ENCODE measurements at regions not wholly inside any gene's neighbourhood (a gene's known extent, or its start where the extent isn't known, plus 50 kb on each side); places are given as distances from the start of the nearest gene placed in this dataset.
A peak's percentile ranks its signal among the peaks of the same experiment; 100 is the strongest.

DNA sequence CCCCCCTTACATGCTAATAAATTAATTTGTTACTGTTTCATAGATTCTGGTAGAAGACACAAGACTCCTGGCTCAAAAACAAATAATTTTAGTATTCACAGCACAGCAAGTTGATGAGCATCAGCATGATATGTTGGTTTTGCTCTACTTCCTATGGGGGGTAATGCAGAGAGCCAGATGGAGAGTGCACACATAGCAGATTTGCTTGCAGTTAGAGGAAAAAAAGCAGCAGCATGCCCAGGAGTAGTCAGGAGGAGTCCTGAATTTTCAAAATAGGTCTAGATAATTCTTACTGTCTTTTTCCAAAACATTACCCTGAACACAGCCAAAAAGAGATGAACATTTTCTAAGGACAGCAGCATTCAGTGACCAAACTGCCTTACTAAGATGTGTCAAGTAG lies 261.3 kb downstream of the COX7C start:
- no peak for DNase-seq

DNA sequence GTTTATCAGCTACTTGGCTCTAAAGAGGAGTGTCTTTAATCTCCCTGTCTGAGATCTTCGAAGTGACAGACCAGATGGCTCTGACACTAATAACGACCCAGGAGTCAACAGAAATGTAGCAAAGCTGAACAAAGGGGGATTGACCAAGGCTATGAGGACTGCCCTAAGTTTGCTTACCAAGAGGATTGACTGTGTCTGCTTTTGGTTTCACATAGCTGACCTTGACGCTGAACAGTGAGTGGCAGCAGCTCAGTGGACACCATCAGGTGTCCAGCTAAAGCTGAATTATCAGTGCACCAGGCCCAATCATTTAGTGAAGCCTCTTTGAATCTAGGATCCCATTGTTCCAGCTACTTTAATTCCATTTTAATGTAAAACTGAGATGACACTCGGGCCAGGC lies 262.6 kb downstream of the COX7C start:
- no peak for DNase-seq

DNA sequence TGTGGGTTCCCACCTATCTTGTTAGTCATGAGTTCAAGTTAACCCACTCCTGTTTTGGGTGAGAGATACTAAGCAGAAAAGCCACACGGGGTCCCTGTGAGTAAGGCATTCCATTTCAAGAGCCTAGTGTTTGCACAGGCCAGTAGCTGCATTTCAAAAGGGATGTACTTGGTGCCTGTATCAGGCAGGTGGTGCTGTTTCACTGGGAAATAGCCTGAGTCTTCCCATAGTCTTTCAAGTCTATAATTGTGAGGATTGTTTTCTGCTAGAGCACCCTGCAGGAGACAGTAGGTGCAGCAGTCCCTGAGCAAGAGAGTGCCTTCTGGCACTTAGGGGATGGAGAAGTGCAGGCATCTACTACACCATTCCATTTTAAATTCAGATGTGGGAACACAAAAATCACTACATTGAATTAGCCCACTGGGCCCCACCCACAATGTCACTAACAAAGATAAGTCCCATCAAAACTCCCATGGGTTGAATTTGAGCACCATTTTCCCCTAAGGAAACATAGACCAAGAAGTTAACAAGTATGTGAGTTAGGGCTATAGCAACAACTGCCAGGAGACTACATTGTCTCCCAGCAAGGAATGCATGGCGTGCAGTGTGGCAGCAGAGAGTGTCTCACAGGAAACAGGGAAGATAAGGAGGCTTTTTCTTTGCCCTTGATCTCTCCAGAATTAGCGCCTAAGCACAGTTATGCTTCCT lies 263.2 kb downstream of the COX7C start:
- peak; percentile 39 for DNase-seq

DNA sequence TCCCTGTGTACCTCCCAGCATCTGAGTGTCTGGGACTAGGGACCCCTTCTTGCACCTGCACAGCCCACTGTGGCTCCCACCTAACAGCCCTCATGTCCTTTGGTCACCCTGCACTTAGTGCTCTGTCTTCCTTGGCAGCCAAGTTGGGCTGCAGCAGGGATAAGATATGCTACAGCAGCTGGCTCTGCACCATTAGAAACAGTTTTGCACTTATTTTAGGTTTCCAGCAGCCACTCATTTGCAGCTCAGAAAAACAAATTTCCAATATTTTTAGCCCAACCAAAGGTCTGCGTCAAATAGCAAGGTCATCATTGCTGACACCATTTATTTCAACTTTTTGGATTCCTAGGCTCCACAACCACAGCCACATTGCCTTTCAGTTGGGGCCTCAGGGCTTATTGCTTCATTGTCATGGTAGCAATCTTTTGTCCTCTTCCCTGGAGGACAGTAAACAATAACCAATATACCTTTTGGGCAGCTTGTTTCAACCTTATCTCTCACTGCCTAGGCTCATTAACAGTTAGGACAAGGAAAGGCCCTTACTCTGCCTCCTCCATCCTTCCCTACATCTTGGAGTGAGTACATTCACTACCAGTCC lies 263.9 kb downstream of the COX7C start:
- no peak for DNase-seq

DNA sequence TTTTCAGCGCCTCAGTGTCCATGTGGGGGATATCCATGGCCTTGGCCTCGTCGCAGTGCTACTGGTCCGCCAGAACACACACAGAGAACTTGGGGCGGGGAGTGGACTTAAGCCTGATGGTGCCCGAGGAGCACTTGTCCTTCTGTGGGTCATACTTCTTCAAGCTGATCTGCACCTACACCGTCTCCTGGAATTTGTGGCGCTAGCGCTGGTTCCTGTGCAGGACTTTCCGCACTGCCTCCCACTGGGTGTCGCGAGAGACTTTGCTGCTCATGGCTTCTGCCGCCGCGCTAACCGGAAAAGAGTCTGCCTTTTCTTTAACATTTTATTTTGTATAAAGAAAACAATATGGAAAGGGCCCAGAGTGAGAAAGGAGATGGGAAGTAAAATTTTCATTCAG lies 266.9 kb downstream of the COX7C start:
- DNase-seq, result no peak

DNA sequence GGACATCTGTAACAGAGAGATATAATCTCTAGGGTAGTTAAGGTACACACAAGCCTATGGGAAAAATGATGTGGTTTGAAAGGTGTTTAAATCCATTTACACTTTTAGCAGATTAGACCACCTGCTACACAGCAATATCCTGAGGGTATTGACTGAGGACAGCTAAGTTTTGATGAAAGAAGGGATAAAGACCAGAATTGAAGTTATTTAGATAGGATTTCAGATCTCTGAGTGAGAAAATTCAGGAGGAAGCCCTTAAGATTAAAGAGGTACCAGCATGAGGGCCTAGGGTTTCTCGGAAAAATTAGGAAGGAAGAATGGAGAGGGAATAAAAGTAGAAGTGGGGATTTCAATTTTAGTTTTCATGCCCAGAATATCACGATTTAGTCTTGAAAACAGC lies 267.3 kb downstream of the COX7C start:
- no peak for DNase-seq

DNA sequence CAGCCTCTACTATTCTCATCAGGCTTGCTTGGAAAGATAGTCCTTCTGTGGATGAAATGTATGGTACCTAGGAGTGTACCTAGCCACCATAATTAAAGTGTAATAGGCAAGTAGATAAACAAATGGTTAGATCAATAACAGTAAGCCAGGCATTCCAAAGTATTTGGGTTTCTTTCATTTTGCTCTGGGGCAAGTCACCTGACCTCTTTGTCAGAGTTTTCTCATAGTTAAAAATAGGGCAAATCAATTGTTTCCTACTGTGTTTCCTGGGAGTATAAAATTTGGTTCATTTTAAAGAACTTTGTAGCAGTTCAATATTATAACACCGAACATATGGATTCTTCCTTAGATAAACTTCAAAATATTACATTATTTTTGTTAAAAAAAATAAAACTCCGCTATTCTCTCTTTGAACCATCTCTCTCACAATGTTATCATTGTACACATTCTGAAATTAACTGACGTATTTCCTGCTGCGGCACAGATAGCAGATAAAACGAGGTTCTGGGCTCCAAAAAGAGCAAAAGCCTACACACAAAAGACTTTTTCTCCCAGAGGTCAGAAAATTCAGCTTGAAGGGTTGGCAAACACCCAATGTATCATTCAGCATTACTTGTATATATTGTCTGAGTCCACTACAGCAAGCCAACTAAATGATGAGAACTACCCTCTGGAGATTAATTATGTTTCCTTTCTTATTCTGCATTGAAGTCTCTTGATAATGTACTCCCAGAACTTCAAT lies 267.9 kb downstream of the COX7C start:
- no peak for DNase-seq

DNA sequence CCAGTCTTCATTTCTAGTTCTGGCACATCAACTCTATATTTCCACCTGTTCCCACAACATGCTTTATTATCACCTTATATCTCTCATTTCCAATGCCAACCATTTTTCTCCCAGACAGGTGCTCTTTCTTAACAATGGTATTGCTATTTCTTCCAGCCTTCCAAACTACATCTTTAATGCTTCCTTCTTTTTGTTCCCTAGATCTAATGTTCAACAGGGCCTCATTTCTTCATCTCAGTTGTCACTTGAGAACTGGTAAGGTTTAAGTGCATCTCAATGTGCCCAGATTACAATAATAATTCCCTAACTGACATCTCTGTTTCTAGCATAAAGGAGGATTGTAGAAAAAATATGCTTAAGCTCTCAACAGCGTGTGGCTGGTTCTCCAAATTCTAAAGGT lies 272.6 kb downstream of the COX7C start:
- DNase-seq, result no peak

DNA sequence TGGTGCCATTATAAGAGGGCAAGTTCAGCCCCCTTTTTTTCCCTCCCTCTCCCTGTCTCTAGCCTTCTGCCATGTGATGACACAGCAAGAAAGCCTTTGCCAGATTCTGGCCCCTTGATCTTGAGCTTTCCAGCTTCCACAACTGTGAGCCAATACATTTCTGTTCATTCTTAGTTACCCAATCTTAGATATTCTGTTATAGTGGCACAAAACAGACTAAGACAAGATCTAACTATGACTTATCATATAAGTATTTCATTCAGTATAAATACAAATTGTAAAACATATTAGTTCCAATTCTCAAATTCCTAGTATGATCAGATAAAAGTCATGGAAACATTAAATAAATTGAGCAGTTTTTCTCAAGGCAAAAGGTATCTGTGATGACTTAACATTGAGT lies 276.3 kb downstream of the COX7C start:
- no peak for DNase-seq

DNA sequence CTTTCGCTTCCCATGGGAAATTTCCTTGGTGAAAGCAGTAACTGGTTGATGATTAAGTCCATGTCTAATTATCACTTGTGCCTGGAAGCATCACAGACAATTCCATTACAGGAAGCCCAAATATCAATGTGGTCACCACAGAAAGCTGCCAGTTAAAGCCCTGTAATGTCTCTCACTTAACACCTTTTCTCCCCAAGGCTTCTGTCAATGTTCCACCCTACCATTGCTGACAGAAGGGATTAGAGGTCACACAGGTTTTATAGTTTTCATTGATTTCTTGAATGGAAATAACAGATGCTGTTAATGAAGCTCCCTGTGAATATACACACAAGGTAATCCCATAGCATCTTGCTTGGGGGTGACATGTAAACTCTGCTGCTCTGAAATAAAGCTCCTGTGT lies 279.2 kb downstream of the COX7C start:
- no peak for DNase-seq

DNA sequence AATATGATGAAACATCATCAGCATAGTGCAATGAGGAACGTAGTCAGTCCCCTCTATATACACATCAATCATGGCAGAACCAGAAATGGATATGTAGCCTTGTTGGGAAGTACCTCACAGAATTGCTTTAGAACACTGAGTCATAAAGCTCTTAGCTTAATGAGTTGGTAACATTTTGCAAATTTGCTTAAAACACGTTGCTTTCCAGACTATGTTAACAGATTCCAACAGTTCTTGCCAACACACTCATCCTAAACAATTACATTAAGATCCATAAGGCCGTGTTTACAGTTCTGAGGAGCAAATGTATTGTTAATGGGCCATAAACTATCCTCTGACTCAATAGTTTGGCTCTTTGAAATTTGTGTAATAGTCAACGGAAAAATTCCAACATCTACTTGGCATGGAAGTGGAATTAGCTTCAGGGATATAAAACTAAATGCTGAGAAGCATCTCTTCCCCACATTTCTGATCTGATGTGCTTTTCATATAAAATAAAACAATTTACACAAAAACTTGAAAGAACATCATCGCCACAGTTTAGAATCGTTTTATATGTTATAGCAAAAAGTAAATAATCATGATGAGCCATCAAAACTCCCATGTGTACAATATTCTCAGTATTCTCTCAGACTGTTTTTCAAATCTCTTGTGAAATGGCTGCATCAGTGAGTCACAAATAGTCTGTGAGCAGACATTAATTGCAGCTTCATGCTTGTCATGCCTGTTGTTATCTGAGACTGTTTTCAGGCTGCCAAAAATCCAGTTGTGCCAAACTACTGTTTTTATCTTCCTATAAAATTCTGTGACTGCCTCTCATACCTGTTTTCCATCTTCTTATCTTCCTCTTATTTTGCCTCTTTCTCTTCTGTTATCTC lies 291.9 kb downstream of the COX7C start:
- DNase-seq, result peak; percentile 3

DNA sequence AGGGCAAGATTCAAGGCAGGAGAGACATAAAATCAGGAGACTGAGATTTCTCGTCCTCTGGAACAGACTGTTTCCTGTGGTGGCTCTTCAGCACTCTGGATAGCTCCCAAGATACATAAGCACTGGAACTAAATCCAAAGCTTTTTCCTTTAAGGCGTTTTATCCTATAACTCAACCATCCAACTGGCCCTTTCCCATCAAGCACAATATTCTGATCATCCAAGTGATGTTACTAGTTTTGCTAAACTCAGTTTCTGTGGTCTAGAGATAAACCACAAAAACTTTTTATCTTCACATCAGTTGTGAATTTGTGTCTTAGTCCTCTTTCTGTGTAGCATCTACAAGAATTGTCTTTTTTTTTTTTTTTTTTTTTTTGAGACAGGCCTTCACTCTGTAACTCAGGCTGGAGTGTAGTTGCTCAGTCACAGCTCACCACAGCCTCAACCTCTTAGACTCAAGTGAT lies 299.4 kb downstream of the COX7C start:
- peak; percentile 46 for DNase-seq

DNA sequence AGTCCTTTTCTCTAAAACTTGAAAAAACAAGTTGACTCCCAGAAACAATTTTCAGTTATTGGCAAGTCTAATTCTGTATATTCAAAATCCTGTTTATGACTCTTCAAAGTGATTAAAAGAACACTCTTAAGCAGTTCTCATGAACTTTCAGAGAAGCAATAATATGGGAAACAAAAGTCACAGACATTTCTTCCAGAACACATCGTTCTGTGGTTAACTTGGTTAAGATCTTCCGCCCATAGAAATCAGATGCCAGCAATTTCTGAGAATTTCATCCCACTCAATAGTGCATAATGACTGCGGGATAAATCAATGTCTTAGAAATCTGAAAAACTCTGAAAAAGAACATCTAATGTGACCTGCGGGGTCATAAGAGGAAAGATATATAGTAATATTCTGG lies 300.5 kb downstream of the COX7C start:
- DNase-seq, result no peak

DNA sequence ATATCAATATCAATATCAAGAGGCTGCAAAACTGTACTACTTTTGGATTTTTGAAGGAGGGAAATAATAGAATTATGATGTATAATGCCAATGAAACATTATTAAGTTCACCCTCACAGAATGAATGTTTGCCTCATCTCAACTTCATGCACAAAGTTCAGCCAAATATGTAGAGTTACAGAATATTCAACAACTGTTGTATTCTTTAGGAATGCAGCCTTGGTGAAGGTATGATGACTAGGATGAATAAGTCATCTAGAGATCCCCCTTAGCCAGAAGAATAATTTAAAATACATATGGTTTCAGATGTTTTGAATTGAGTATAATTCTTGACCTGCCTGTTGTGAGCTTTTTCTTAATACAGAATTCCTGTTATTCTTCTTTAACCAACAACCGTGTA lies 308.3 kb downstream of the COX7C start:
- DNase-seq, result no peak

DNA sequence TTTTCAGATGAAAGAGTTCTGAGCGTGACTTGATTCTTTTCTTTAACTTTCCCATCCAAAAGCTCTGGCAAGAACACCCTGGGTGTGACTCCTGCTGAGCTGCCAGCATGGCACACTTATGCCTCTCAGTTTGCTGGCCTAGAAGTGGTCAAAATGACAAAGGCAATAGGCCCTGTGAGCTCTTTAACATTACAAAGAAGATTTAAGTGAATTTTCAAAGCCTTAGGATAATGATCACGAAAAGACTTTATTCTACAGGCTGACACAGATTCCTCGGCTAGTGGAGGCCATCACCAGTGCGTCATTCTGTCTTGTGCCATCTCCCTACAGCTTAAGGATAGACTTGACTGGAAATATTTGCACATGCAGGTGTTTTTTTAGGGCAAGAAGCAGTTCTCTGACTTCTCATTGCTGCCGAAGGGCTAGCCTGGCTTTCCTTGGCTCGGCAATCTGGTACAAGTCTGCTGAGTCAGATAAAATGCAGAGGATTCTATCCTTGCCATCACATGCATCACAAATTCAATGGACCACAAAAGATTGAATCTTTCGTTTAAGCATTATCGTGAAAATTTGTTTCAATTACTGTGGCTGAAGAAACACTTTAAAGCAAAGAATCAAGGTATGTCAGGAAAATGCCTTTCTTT lies 311.5 kb downstream of the COX7C start:
- no peak for DNase-seq

DNA sequence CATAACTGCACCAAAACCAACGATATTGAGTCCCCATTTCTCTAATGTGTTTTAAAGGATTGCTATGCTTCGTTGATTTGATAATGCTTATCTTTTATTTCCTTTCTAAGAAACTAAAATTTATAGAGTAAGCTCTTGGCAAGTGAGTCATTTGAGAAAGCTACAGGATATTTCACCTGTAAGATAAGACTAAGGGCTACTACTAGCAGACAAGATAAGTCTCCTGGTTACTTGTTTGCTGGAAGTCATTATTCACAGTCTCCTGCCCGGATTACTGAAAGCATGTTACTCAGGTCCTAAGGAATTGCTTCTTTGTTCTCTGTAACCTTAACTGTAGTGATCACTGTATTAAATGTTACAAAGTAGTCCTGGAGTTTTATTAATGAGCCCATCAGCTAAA lies 315.9 kb upstream of the RASA1 start:
- DNase-seq, result no peak

DNA sequence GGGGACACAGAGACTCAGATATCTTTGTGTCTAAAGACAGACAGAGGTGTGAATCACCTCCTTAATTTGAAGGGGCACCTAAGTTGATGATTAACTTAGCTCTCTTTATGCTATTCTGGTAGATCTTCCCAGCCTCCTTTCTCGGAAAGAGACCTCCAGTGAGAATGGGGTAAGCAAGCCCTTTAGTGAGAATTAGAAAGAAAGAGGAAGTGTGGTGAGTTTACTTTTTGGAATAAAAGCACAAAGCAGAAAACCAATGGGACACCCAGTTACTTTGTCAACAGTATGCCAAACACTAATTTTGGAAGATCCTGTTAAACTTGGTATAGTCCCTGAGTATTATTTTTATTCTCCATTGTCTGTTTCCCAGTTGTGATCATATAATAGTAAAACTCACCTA lies 302.8 kb upstream of the RASA1 start:
- DNase-seq, result no peak

DNA sequence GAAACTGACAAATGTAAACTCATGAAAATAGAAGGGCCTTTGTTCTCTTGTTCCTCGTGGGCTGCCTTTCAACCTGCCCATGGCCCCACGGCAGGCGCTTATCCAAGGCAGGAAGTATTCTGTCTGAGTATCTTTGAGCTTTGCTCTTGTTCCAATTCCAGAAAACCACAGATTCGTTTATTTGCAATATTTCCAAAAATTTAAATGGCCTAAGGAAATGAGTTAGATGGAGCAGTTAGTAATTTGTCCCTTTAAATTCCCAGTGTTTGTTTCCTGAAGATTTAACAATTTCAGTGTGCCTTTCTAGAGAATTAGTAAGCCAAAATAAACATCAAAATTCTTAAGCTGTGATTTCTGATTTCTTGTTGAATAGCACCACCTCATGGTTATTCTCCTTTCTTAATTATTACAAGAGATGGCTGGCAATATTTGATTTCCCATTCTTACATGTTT lies 299.4 kb upstream of the RASA1 start:
- DNase-seq, result peak; percentile 68

DNA sequence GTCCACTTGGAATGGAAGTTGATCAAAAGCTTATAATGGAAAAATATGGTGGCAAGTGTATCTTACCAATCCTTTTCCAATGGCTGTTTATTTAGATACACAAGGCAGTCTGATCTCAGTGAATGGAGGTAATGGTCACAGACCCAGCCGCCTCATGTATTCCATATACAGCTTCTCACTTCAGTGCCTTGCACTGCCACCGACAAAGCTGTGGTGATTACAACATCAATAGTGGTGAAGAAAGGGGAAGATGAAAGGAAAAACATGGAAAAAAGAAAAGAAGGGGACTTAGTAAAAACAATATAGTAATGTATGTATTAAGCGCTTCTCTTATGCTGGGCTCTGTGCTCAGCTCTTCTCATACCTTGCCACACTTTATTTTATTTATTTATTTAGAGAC lies 297.3 kb upstream of the RASA1 start:
- no peak for DNase-seq

DNA sequence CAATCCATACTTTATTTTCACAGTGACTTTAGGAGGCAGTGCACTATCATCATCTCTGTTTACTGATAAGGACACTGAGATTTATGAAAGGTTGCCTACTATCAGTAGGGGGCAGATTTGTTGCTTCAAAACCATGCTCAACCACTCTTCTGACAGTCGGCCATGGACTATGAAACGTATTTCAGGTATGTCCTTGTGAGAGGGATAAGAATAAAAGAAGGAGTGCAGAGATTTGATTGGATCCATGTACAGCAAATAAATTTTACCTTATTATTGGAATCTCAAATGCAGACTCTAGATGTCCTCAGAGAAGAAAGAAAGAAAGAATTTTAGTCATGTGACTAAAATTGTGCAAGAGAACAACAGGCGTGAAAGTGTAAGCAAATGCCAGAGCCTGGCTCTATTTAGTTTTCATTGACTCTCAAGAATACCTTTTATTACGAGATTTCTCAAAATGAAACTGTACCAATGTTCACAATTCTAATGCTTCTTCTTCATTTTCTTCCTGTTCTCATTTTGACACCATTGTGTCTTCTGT lies 296.6 kb upstream of the RASA1 start:
- DNase-seq, result no peak

DNA sequence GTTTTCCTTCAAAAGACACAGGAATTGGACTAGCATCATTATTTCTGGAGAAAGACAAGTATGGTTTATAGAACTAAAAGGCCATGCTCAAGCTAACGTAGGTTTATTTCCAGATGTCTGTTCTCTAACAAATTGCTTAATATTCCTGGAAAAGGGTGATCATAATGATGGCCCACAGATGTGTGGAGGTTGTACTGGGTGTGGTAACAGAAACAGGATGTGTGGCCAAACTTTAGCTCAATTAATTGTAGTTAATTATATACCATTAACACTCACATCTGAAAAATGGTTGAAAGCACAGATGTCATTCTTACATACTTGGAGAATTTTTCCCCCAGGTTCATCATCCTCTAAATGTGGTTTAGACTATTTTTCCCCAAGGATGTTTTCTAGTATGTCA lies 292.7 kb upstream of the RASA1 start:
- no peak for DNase-seq

DNA sequence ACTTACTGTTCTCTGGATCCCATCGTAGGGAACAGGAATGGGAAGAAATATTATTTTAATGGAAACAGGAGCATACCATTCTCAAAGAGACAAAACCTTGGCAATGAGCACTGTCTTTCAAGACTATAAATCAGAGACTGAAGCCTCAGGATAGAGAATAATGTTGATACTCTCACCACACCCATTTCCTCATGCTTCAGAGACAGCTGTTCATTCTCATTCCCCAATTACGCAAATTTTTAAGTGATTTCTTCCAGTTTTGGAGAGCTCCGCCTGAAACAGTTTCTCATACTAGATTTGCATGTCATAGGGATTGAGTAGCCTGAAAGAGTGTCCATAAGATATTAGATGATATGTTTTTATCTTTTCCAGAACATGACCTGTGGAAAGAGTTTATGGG lies 290.5 kb upstream of the RASA1 start:
- DNase-seq, result no peak

Measured in tongue (tissue), 1 donor.